Liver (tissue), 8 donors: ENCODE measurements at regions not wholly inside any gene's neighbourhood (a gene's known extent, or its start where the extent isn't known, plus 50 kb on each side); places are given as distances from the start of the nearest gene placed in this dataset.

ENCODE experiments used
- DNase-seq: peaks from one replicate; pipeline ENCODE4 v3.0.0-alpha.2; 2017; ENCODE audit warnings: low spot score
- H3K27ac ChIP-seq, 2 donors: one replicate each; pipeline ENCODE4 v1.7.0; 2013; ENCODE audit warnings: inconsistent platforms in 2 of 2, low read length in 2 of 2, control low read depth in 1 of 2, low read depth in 1 of 2, mild to moderate bottlenecking in 1 of 2
- H3K27me3 ChIP-seq, 4 donors: one replicate each; pipeline versions ENCODE4 v1.6.1 to v1.7.0; 2013; ENCODE audit warnings: low read length in 3 of 4, inconsistent platforms in 1 of 4, mild to moderate bottlenecking in 1 of 4, moderate library complexity in 1 of 4; ENCODE audit not compliant: control insufficient read depth in 4 of 4, insufficient read depth in 4 of 4
- H3K36me3 ChIP-seq, 4 donors: one replicate each; pipeline versions ENCODE4 v1.6.1 to v1.7.0; 2013; ENCODE audit warnings: low read length in 3 of 4, mild to moderate bottlenecking in 3 of 4, low read depth in 1 of 4, moderate library complexity in 1 of 4; ENCODE audit not compliant: control insufficient read depth in 4 of 4, insufficient read depth in 3 of 4
- H3K4me1 ChIP-seq, 4 donors: one replicate each; pipeline versions ENCODE4 v1.6.1 to v1.7.0; 2013; ENCODE audit warnings: low read length in 3 of 4, mild to moderate bottlenecking in 3 of 4, moderate library complexity in 1 of 4; ENCODE audit not compliant: control insufficient read depth in 4 of 4, insufficient read depth in 4 of 4
- H3K4me3 ChIP-seq, 3 donors: one replicate each; pipeline versions ENCODE4 v1.6.1 to v1.7.0; 2013; ENCODE audit warnings: low read length in 3 of 3, control low read depth in 1 of 3, low read depth in 1 of 3, mild to moderate bottlenecking in 1 of 3
- H3K9ac ChIP-seq, 2 donors: one replicate each; pipeline ENCODE4 v1.7.0; 2013; ENCODE audit warnings: low read length in 2 of 2, mild to moderate bottlenecking in 2 of 2, moderate library complexity in 2 of 2, control low read depth in 1 of 2, low read depth in 1 of 2
- H3K9me3 ChIP-seq, 4 donors: one replicate each; pipeline versions ENCODE4 v1.6.1 to v1.7.0; 2013; ENCODE audit warnings: low read length in 3 of 4; ENCODE audit not compliant: control insufficient read depth in 4 of 4
- EGR1 ChIP-seq, 2 donors: IDR thresholded peaks; 2 replicates each; pipeline ENCODE4 v1.6.1; 2016 to 2018; ENCODE audit warnings: antibody characterized with exemption in 2 of 2, low read depth in 2 of 2
- FOXA1 ChIP-seq: IDR thresholded peaks from 2 replicates; pipeline ENCODE4 v1.6.1; 2016; ENCODE audit warnings: antibody characterized with exemption
- FOXA2 ChIP-seq: IDR thresholded peaks from 2 replicates; pipeline ENCODE4 v1.6.1; 2016; ENCODE audit warnings: antibody characterized with exemption
- HNF4A ChIP-seq, 2 donors: conservative IDR thresholded peaks; 2 replicates each; pipeline ENCODE4 v1.6.1; 2016; ENCODE audit warnings: antibody characterized with exemption in 2 of 2, mild to moderate bottlenecking in 2 of 2
- HNF4G ChIP-seq: IDR thresholded peaks from 2 replicates; pipeline ENCODE4 v1.6.1; 2016; ENCODE audit warnings: antibody characterized with exemption
- JUND ChIP-seq, 2 donors: IDR thresholded peaks; 2 replicates each; pipeline ENCODE4 v1.6.1; 2016; ENCODE audit warnings: antibody characterized with exemption in 2 of 2
- NR2F2 ChIP-seq: IDR thresholded peaks from 2 replicates; pipeline ENCODE4 v1.6.1; 2016; ENCODE audit warnings: antibody characterized with exemption
- RAD21 ChIP-seq, 2 donors: IDR thresholded peaks; 2 replicates each; pipeline ENCODE4 v1.6.1; 2016; ENCODE audit warnings: antibody characterized with exemption in 2 of 2, mild to moderate bottlenecking in 2 of 2
- RXRA ChIP-seq, 2 donors: IDR thresholded peaks; 2 replicates each; pipeline ENCODE4 v1.6.1; 2017 to 2018; ENCODE audit warnings: antibody characterized with exemption in 2 of 2, mild to moderate bottlenecking in 1 of 2
- TAF1 ChIP-seq: conservative IDR thresholded peaks from 2 replicates; pipeline ENCODE4 v1.6.1; 2016; ENCODE audit warnings: antibody characterized with exemption, mild to moderate bottlenecking
- YY1 ChIP-seq: IDR thresholded peaks from 2 replicates; pipeline ENCODE4 v1.6.1; 2016; ENCODE audit warnings: antibody characterized with exemption, mild to moderate bottlenecking
- ZBTB33 ChIP-seq: IDR thresholded peaks from 2 replicates; pipeline ENCODE4 v1.6.1; 2016; ENCODE audit warnings: antibody characterized with exemption
- WGBS: extraction: QIAGEN DNeasy Blood & Tissue Kit; methylation state at CpG from one replicate; pipeline ENCODE4 v1.1.7; 2013; 5-methylcytosine and 5-hydroxymethylcytosine counted together
- TF ChIP-seq, protein P1 (sequence below): IDR thresholded peaks from 2 replicates; pipeline ENCODE4 v1.6.1; 2016; ENCODE audit warnings: antibody characterized with exemption, mild to moderate bottlenecking
- TF ChIP-seq, protein P2 (sequence below): fragments of 150-350 bp; IDR thresholded peaks from 2 replicates; pipeline ENCODE4 v1.5.1; 2017; ENCODE audit warnings: improper control_type of control experiment, low read depth, low read length; ENCODE audit not compliant: missing input control
- donor health status: healthy.
- donor health status: healthy.
- donor health status: healthy.
- donor health status: healthy.
- donor health status: healthy.

- TF ChIP-seq, protein P1, sequence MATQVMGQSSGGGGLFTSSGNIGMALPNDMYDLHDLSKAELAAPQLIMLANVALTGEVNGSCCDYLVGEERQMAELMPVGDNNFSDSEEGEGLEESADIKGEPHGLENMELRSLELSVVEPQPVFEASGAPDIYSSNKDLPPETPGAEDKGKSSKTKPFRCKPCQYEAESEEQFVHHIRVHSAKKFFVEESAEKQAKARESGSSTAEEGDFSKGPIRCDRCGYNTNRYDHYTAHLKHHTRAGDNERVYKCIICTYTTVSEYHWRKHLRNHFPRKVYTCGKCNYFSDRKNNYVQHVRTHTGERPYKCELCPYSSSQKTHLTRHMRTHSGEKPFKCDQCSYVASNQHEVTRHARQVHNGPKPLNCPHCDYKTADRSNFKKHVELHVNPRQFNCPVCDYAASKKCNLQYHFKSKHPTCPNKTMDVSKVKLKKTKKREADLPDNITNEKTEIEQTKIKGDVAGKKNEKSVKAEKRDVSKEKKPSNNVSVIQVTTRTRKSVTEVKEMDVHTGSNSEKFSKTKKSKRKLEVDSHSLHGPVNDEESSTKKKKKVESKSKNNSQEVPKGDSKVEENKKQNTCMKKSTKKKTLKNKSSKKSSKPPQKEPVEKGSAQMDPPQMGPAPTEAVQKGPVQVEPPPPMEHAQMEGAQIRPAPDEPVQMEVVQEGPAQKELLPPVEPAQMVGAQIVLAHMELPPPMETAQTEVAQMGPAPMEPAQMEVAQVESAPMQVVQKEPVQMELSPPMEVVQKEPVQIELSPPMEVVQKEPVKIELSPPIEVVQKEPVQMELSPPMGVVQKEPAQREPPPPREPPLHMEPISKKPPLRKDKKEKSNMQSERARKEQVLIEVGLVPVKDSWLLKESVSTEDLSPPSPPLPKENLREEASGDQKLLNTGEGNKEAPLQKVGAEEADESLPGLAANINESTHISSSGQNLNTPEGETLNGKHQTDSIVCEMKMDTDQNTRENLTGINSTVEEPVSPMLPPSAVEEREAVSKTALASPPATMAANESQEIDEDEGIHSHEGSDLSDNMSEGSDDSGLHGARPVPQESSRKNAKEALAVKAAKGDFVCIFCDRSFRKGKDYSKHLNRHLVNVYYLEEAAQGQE = no peak
- TF ChIP-seq FOXA2 (no peak), NR2F2 (no peak), HNF4A (conservative IDR thresholded peaks at IDR 0.05) (no peak)
Observed at GRCh38 chr6:3984494-3984893, 94.4 kb downstream of the FAM217A start (continued).

GRCh38 chr6:3986241-3986640 lies 92.7 kb downstream of the FAM217A start:
- 87% methylated on average over 2 of the region's 3 CpGs for WGBS
- Histone ChIP-seq H3K4me3 (no peak overlapping the region), H3K9ac (no peak overlapping the region), H3K36me3 (no peaks in the 10 kb centered on the region), H3K27ac (no peak overlapping the region), H3K4me1 (peaks cover 0 to 3% (median 1%) of the 10 kb centered on the region in 4 donors), H3K9me3 (no peaks in the 10 kb centered on the region), H3K27me3 (no peaks in the 10 kb centered on the region)
- TF ChIP-seq FOXA2 = no peak
- no peak for TF ChIP-seq HNF4G
- TF ChIP-seq, protein P2, sequence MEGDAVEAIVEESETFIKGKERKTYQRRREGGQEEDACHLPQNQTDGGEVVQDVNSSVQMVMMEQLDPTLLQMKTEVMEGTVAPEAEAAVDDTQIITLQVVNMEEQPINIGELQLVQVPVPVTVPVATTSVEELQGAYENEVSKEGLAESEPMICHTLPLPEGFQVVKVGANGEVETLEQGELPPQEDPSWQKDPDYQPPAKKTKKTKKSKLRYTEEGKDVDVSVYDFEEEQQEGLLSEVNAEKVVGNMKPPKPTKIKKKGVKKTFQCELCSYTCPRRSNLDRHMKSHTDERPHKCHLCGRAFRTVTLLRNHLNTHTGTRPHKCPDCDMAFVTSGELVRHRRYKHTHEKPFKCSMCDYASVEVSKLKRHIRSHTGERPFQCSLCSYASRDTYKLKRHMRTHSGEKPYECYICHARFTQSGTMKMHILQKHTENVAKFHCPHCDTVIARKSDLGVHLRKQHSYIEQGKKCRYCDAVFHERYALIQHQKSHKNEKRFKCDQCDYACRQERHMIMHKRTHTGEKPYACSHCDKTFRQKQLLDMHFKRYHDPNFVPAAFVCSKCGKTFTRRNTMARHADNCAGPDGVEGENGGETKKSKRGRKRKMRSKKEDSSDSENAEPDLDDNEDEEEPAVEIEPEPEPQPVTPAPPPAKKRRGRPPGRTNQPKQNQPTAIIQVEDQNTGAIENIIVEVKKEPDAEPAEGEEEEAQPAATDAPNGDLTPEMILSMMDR = no peak
- TF ChIP-seq HNF4A (conservative IDR thresholded peaks at IDR 0.05) = no peak
- TF ChIP-seq ZBTB33 = no peak
- TF ChIP-seq RXRA (IDR thresholded peaks at IDR 0.05) = no peak
- no peak for DNase-seq

- Histone ChIP-seq H3K9me3 (no peaks in the 10 kb centered on the region), H3K27ac (no peak overlapping the region), H3K4me1 (peaks cover 0 to 3% (median 1%) of the 10 kb centered on the region in 4 donors), H3K36me3 (no peaks in the 10 kb centered on the region), H3K4me3 (no peak overlapping the region), H3K9ac (no peak overlapping the region), H3K27me3 (no peaks in the 10 kb centered on the region)
- DNase-seq = no peak
- 45% methylated on average over 3 of the region's 3 CpGs for WGBS
- TF ChIP-seq HNF4A (conservative IDR thresholded peaks at IDR 0.05) (no peak), JUND (IDR thresholded peaks at IDR 0.05) (no peak), YY1 (no peak), FOXA1 (no peak), TAF1 (no peak), ZBTB33 (no peak), RXRA (IDR thresholded peaks at IDR 0.05) (no peak), RAD21 (IDR thresholded peaks at IDR 0.05) (no peak), EGR1 (IDR thresholded peaks at IDR 0.05; ENCODE audit: low read depth in 2 of 2) (no peak)
- TF ChIP-seq, protein P2 = no peak
- TF ChIP-seq, protein P1 = no peak
Observed at GRCh38 chr6:3987053-3987452, 91.9 kb downstream of the FAM217A start.
